Endodermal cell (in vitro differentiated cells): ENCODE measurements at regions not wholly inside any gene's neighbourhood (a gene's known extent, or its start where the extent isn't known, plus 50 kb on each side); places are given as distances from the start of the nearest gene placed in this dataset.

Experiments used
- DNase-seq: peaks from one replicate; pipeline ENCODE4 v3.0.0-alpha.2; 2017
- H3K27ac ChIP-seq: 2 replicates; pipeline ENCODE4 v1.5.1; 2013; ENCODE audit warnings: mild to moderate bottlenecking, low read depth, low read length, moderate library complexity
- H3K27me3 ChIP-seq: 2 replicates; pipeline ENCODE4 v1.6.1; 2013; ENCODE audit warnings: mild to moderate bottlenecking, low read length, moderate library complexity; ENCODE audit not compliant: insufficient read depth, control insufficient read depth, poor library complexity, severe bottlenecking
- H3K36me3 ChIP-seq: 2 replicates; pipeline ENCODE4 v1.7.0; 2013; ENCODE audit warnings: mild to moderate bottlenecking, low read length, moderate library complexity; ENCODE audit not compliant: control insufficient read depth, insufficient read depth
- H3K4me1 ChIP-seq: one replicate; pipeline ENCODE4 v1.7.0; 2013; ENCODE audit warnings: low read length; ENCODE audit not compliant: control insufficient read depth, insufficient read depth
- H3K4me3 ChIP-seq: 2 replicates; pipeline ENCODE4 v1.5.1; 2013; ENCODE audit warnings: mild to moderate bottlenecking, low read length, moderate library complexity
- H3K9ac ChIP-seq: 2 replicates; pipeline ENCODE4 v1.6.1; 2013; ENCODE audit warnings: mild to moderate bottlenecking, low read length, moderate library complexity; ENCODE audit not compliant: poor library complexity, severe bottlenecking; ENCODE audit errors: extremely low read depth
- H3K9me3 ChIP-seq: 2 replicates; pipeline ENCODE4 v1.6.1; 2013; ENCODE audit warnings: mild to moderate bottlenecking, low read length, moderate library complexity; ENCODE audit not compliant: control insufficient read depth
- H3K27ac Mint-ChIP-seq: 2 replicates; pipeline ENCODE4 v1.8.0; 2020; ENCODE audit warnings: mixed read lengths
- H3K27me3 Mint-ChIP-seq: 2 replicates; pipeline ENCODE4 v1.8.0; 2021; ENCODE audit warnings: mild to moderate bottlenecking, mixed read lengths; ENCODE audit not compliant: insufficient read depth
- H3K36me3 Mint-ChIP-seq: 2 replicates; pipeline ENCODE4 v1.8.0; 2020; ENCODE audit warnings: low read depth, mixed read lengths
- H3K4me1 Mint-ChIP-seq: 2 replicates; pipeline ENCODE4 v1.8.0; 2020; ENCODE audit warnings: mixed read lengths
- H3K4me3 Mint-ChIP-seq: 2 replicates; pipeline ENCODE4 v1.8.0; 2020; ENCODE audit warnings: mild to moderate bottlenecking, moderate library complexity, mixed read lengths
- H3K9me3 Mint-ChIP-seq: 2 replicates; pipeline ENCODE4 v1.8.0; 2020; ENCODE audit warnings: mild to moderate bottlenecking, mixed read lengths
- CTCF ChIP-seq: fragments of 200-600 bp; sonication (generic); conservative IDR thresholded peaks from 2 replicates; pipeline ENCODE4 v1.5.0; 2021; ENCODE audit warnings: antibody characterized with exemption, mild to moderate bottlenecking
- WGBS, 2 experiments: methylation state at CpG; one replicate each; pipeline versions ENCODE4 v1.1.5 to v1.1.7; 2013; ENCODE audit warnings: missing lambda C conversion rate in 2 of 2, mixed read lengths in 1 of 2; ENCODE audit not compliant: insufficient coverage in 1 of 2, insufficient read length in 1 of 2; 5-methylcytosine and 5-hydroxymethylcytosine counted together

GRCh38 chrX:10828640-10829039 is 208.3 kb upstream of the MID1 start:
- Mint-ChIP-seq H3K36me3 (no peaks in the 10 kb centered on the region), H3K4me1 (peaks cover 3% of the 10 kb centered on the region), H3K27ac (no peak overlapping the region), H3K27me3 (no peaks in the 10 kb centered on the region), H3K9me3 (peaks cover 33% of the 10 kb centered on the region), H3K4me3 (no peak overlapping the region)
- no peak for TF ChIP-seq CTCF
- Histone ChIP-seq H3K27me3 (no peaks in the 10 kb centered on the region), H3K9me3 (no peaks in the 10 kb centered on the region), H3K4me3 (no peak overlapping the region), H3K27ac (no peak overlapping the region), H3K36me3 (no peaks in the 10 kb centered on the region), H3K4me1 (no peaks in the 10 kb centered on the region), H3K9ac (no peak overlapping the region)
- DNase-seq = no peak
- 80 to 94% methylated on average over 4 of the region's 4 CpGs for WGBS, 2 experiments

GRCh38 chrX:10831716-10832502 is 211.5 kb upstream of the MID1 start:
- H3K27ac ChIP-seq = no peak overlapping the region
- TF ChIP-seq CTCF = no peak
- Mint-ChIP-seq H3K4me1 (peaks cover 3% of the 10 kb centered on the region), H3K9me3 (peaks cover 34% of the 10 kb centered on the region), H3K36me3 (no peaks in the 10 kb centered on the region), H3K4me3 (no peak overlapping the region), H3K27ac (no peak overlapping the region), H3K27me3 (no peaks in the 10 kb centered on the region)
- no peaks in the 10 kb centered on the region for H3K27me3 ChIP-seq
- no peaks in the 10 kb centered on the region for H3K4me1 ChIP-seq
- no peak overlapping the region for H3K4me3 ChIP-seq
- no peaks in the 10 kb centered on the region for H3K36me3 ChIP-seq
- no peaks in the 10 kb centered on the region for H3K9me3 ChIP-seq
- no peak for DNase-seq
- no peak overlapping the region for H3K9ac ChIP-seq
- 85 to 86% methylated on average over 1 to 5 of the region's 8 CpGs for WGBS, 2 experiments

GRCh38 chrX:10833299-10834169 is 213.1 kb upstream of the MID1 start:
- H3K9me3 Mint-ChIP-seq = peaks cover 31% of the 10 kb centered on the region
- DNase-seq = peak; percentile 71
- H3K27ac ChIP-seq = peak overlapping the region; percentile 16

More at GRCh38 chrX:10833299-10834169, 213.1 kb upstream of the MID1 start:
- Histone ChIP-seq H3K27me3 (no peaks in the 10 kb centered on the region), H3K4me1 (no peaks in the 10 kb centered on the region), H3K9me3 (no peaks in the 10 kb centered on the region), H3K4me3 (no peak overlapping the region), H3K36me3 (no peaks in the 10 kb centered on the region), H3K9ac (no peak overlapping the region)
- Mint-ChIP-seq H3K36me3 (no peaks in the 10 kb centered on the region), H3K4me3 (no peak overlapping the region), H3K4me1 (peaks cover 3% of the 10 kb centered on the region), H3K27me3 (no peaks in the 10 kb centered on the region), H3K27ac (no peak overlapping the region)
- no peak for TF ChIP-seq CTCF
- 63 to 65% methylated on average over 1 to 9 of the region's 13 CpGs for WGBS, 2 experiments
